ENCODE measurements at regions not wholly inside any gene's neighbourhood (a gene's known extent, or its start where the extent isn't known, plus 50 kb on each side); places are given as distances from the start of the nearest gene placed in this dataset.
A peak's percentile ranks its signal among the peaks of the same experiment; 100 is the strongest.

- H3K9me3 ChIP-seq: no peaks in the 10 kb centered on the region
- H3K36me3 ChIP-seq: no peaks in the 10 kb centered on the region
- WGBS, 2 donors: 94 to 96% methylated on average over 3 of the region's 3 CpGs
- peaks cover 9 to 16% (median 11%) of the 10 kb centered on the region in 4 donors for H3K4me1 ChIP-seq
- no peak overlapping the region for H3K4me3 ChIP-seq
- no peak overlapping the region for H3K27ac ChIP-seq
- H3K27me3 ChIP-seq: no peaks in the 10 kb centered on the region
- ATAC-seq (ENCODE audit: low FRiP score in 2 of 2) (no peak), DNase-seq (no peak)
- TF ChIP-seq CTCF (IDR thresholded peaks at IDR 0.05) (no peak), EP300 (IDR thresholded peaks at IDR 0.05) (no peak), POLR2AphosphoS5 (IDR thresholded peaks at IDR 0.05) (no peak), POLR2A (IDR thresholded peaks at IDR 0.05) (no peak)
Measured at GRCh38 chr6:137343241-137343640, 124.1 kb upstream of the IFNGR1 start.

DNA sequence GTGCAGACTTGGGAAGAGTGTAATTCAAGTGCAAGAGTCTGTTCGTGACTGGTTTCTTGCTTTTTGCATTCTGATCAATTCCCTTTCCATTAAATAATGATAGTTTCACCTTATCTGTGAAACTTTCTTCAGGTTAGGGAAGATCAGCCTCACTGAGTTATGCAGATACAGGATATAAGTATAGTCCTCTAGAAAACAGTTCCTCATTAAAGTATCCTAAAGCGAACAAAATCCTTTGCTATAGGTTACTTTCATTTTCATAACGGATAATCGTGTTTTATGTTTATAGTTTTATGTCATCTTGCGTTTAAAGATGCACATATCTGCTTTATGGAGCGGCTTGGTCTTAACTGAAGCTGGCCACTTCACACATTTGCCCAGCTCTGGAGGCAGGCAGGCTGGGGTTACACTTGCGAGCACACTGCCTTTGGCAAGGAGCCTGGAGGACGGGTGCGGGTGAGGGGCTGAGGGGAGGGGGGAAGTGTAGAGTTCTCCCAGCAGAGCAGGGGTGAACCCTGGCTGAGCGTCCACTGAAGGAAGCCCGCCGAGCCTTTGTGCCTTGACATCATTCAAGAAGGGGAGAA is 123.5 kb upstream of the IFNGR1 start:
- Histone ChIP-seq H3K4me1 (peaks cover 9 to 16% (median 11%) of the 10 kb centered on the region in 4 donors), H3K9me3 (no peaks in the 10 kb centered on the region), H3K27me3 (no peaks in the 10 kb centered on the region), H3K4me3 (peak overlapping the region in 3 of 4 donors; percentile 18 to 37 (median 28)), H3K27ac (no peak overlapping the region), H3K36me3 (no peaks in the 10 kb centered on the region)
- TF ChIP-seq EP300 (IDR thresholded peaks at IDR 0.05) (no peak), POLR2A (IDR thresholded peaks at IDR 0.05) (no peak), CTCF (IDR thresholded peaks at IDR 0.05) (no peak), POLR2AphosphoS5 (IDR thresholded peaks at IDR 0.05) (no peak)
- 35 to 38% methylated on average over 12 of the region's 12 CpGs for WGBS, 2 donors
- peak in 1 of 2 donors; percentile 41 for ATAC-seq (ENCODE audit: low FRiP score in 2 of 2)
- peak in 1 of 2 donors; percentile 9 for DNase-seq

DNA sequence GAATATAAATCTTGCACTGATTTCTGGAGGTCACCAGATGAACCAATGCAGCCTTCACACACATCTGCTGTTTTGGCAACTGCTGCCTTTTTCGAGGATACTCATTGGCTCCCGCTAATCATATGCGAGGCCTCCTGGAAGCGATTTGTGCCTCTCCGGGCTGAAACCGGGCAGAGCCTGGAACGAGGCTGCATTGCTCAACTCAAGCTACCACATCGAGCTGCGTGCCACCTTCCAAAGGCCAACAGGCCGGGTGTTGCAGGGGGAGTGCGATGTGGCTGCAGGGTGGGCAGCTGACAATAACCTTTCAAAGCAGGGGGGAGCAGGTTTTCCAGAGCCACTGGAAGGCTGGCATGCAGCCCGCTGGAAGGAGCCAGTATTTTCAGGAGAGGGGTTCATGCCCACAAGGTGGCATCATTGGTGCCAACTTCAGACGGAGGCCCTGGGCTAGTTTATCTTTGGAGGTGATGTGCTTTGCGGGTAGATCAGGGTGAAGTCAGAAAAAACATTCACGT is 122.6 kb upstream of the IFNGR1 start:
- no peaks in the 10 kb centered on the region for H3K36me3 ChIP-seq
- no peak overlapping the region for H3K4me3 ChIP-seq
- H3K27ac ChIP-seq: no peak overlapping the region
- ATAC-seq (ENCODE audit: low FRiP score in 2 of 2) (peak in 1 of 2 donors; percentile 39), DNase-seq (peak; percentile 14 to 48)
- no peaks in the 10 kb centered on the region for H3K27me3 ChIP-seq
- H3K4me1 ChIP-seq: peaks cover 9 to 16% (median 11%) of the 10 kb centered on the region in 4 donors
- 59 to 60% methylated on average over 14 to 15 of the region's 15 CpGs for WGBS, 2 donors
- no peaks in the 10 kb centered on the region for H3K9me3 ChIP-seq
- TF ChIP-seq CTCF (IDR thresholded peaks at IDR 0.05) (peak in 1 of 6 experiments; percentile 39), EP300 (IDR thresholded peaks at IDR 0.05) (no peak), POLR2A (IDR thresholded peaks at IDR 0.05) (no peak)

GRCh38 chr6:137339929-137340559 is 120.9 kb upstream of the IFNGR1 start:
- Histone ChIP-seq H3K27me3 (no peaks in the 10 kb centered on the region), H3K36me3 (no peaks in the 10 kb centered on the region), H3K4me1 (peaks cover 9 to 16% (median 11%) of the 10 kb centered on the region in 4 donors), H3K27ac (peak overlapping the region in 1 of 4 donors; percentile 19), H3K9me3 (no peaks in the 10 kb centered on the region), H3K4me3 (no peak overlapping the region)
- no peak for TF ChIP-seq EP300 (IDR thresholded peaks at IDR 0.05)
- WGBS, 2 donors: 58 to 59% methylated on average over 5 of the region's 5 CpGs
- ATAC-seq (ENCODE audit: low FRiP score in 2 of 2) (peak in 1 of 2 donors; percentile 40), DNase-seq (no peak)

GRCh38 chr6:137334884-137335283 is 115.7 kb upstream of the IFNGR1 start:
- Histone ChIP-seq H3K9me3 (no peaks in the 10 kb centered on the region), H3K4me1 (peaks cover 0 to 1% (median 0%) of the 10 kb centered on the region in 4 donors), H3K36me3 (no peaks in the 10 kb centered on the region), H3K27me3 (no peaks in the 10 kb centered on the region), H3K27ac (no peak overlapping the region), H3K4me3 (no peak overlapping the region)
- DNase-seq (no peak), ATAC-seq (ENCODE audit: low FRiP score in 2 of 2) (no peak)
- 88 to 96% methylated on average over 3 of the region's 3 CpGs for whole genome bisulfite sequencing, 2 donors
- TF ChIP-seq CTCF (IDR thresholded peaks at IDR 0.05) (no peak), EP300 (IDR thresholded peaks at IDR 0.05) (no peak), POLR2AphosphoS5 (IDR thresholded peaks at IDR 0.05) (no peak), POLR2A (IDR thresholded peaks at IDR 0.05) (no peak)
